C4-2B (cell line): ENCODE measurements at regions not wholly inside any gene's neighbourhood (a gene's known extent, or its start where the extent isn't known, plus 50 kb on each side); places are given as distances from the start of the nearest gene placed in this dataset.

Experiments
- ZFX ChIP-seq: fragments of 450-650 bp; IDR thresholded peaks from 2 replicates; pipeline ENCODE4 v1.6.1; 2017
- TF ChIP-seq, protein P1 (sequence below): fragments of 450-650 bp; conservative IDR thresholded peaks from 2 replicates; pipeline ENCODE4 v1.5.1; 2017; ENCODE audit warnings: mild to moderate bottlenecking

DNA sequence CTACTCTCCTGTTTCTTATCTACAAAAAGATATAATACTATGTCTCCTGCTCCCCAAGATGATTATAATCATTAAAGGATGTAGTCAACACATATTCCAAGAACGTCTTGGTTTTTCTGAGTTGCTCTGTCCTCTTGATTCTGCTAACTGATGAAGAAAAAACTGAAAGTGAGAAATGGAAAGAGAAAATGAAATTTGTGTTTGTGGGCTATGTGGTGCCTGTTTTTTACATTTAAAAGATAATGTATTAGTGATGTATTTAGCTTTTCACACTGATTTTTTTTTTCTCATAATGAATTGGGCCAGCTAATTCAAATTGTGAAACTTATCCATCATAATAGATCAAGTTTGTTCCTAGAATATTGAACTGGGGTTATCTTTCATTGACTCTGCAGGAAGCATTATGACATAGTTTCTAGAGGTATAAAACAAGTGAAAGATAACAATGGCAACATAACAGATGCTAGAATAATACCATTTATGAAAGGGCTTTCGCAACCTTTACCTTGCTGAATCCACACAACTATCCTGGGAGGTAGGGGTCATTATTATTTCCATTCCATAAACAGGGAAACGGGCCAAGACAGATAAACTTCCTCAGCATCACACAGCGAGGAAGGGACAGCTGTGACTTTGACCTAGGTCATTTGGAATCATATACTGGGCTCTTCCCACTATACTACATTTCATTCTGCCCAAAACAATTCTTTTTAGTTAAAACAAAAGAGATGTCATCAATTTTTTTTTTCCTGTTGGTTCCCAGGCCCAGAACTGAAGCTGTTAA is 336.7 kb downstream of the GJA1 start:
- TF ChIP-seq, protein P1, sequence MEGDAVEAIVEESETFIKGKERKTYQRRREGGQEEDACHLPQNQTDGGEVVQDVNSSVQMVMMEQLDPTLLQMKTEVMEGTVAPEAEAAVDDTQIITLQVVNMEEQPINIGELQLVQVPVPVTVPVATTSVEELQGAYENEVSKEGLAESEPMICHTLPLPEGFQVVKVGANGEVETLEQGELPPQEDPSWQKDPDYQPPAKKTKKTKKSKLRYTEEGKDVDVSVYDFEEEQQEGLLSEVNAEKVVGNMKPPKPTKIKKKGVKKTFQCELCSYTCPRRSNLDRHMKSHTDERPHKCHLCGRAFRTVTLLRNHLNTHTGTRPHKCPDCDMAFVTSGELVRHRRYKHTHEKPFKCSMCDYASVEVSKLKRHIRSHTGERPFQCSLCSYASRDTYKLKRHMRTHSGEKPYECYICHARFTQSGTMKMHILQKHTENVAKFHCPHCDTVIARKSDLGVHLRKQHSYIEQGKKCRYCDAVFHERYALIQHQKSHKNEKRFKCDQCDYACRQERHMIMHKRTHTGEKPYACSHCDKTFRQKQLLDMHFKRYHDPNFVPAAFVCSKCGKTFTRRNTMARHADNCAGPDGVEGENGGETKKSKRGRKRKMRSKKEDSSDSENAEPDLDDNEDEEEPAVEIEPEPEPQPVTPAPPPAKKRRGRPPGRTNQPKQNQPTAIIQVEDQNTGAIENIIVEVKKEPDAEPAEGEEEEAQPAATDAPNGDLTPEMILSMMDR, result no peak
- no peak for TF ChIP-seq ZFX
